ENCODE measurements at regions not wholly inside any gene's neighbourhood (a gene's known extent, or its start where the extent isn't known, plus 50 kb on each side); places are given as distances from the start of the nearest gene placed in this dataset.
A peak's percentile ranks its signal among the peaks of the same experiment; 100 is the strongest.

DNA sequence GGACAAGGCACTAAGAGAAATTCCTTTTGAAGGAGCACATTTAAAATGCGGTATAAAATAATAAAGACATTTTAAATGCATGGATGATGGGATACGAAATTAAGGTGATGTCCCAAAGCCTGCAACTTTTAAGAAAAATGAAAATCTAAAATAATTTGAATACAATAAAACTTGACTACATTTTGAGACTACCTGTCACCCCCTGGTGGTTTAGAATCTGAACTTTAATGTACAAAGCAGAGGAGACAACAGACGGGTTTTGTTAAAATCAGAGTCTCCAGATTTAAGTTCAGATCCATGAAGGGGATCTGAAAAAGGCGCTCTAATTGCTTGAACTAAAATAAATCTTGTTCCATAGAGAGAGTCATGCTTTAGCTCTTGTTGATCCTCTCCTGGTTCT, 1129.3 kb upstream of the PCDH20 start:
- H3K4me1 Mint-ChIP-seq (ENCODE audit: low read depth in 2 of 2), result no peaks in the 10 kb centered on the region
- DNase-seq (ENCODE audit: low spot score), result no peak

DNA sequence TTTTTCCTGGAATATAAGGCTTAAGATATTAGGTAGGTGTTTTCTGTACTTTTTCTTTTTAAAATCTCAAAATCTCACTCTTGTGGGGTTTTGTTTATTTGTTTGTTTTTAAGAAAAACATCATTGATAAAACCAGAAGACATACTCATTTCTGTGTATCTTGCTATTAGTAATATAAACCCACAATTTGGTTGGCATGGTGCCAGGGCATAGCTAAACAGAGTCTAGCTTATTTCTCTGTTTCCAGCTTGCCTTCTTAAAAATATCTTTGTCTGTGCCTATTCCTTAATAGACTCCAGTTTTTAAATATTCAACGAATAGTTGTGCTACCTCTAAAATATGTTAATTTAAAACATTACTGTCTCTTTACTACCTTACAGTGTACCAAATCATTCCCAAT, 1121.9 kb upstream of the PCDH20 start:
- Mint-ChIP-seq H3K4me3 (no peak overlapping the region), H3K27me3 (no peaks in the 10 kb centered on the region), H3K9me3 (peaks cover 14% of the 10 kb centered on the region), H3K36me3 (peaks cover 7% of the 10 kb centered on the region), H3K4me1 (ENCODE audit: low read depth in 2 of 2) (no peaks in the 10 kb centered on the region), H3K27ac (no peak overlapping the region)
- no peak for ATAC-seq
- no peak for DNase-seq (ENCODE audit: low spot score)

More for the DNA sequence above, 1129.3 kb upstream of the PCDH20 start:
- Mint-ChIP-seq H3K27ac (no peak overlapping the region), H3K9me3 (peaks cover 9% of the 10 kb centered on the region), H3K27me3 (no peaks in the 10 kb centered on the region), H3K36me3 (no peaks in the 10 kb centered on the region), H3K4me3 (no peak overlapping the region)
- ATAC-seq, result no peak

GRCh38 chr13:62525652-62526051, 1110.0 kb upstream of the PCDH20 start:
- Mint-ChIP-seq H3K4me1 (ENCODE audit: low read depth in 2 of 2) (no peaks in the 10 kb centered on the region), H3K4me3 (no peak overlapping the region)
- ATAC-seq, result no peak

GRCh38 chr13:62524498-62524897, 1108.8 kb upstream of the PCDH20 start:
- H3K4me3 Mint-ChIP-seq, result no peak overlapping the region
- no peaks in the 10 kb centered on the region for H3K4me1 Mint-ChIP-seq (ENCODE audit: low read depth in 2 of 2)
- peaks cover 21% of the 10 kb centered on the region for H3K9me3 Mint-ChIP-seq
- ATAC-seq, result no peak
- DNase-seq (ENCODE audit: low spot score), result no peak
- peaks cover 12% of the 10 kb centered on the region for H3K36me3 Mint-ChIP-seq
- H3K27ac Mint-ChIP-seq, result no peak overlapping the region
- no peaks in the 10 kb centered on the region for H3K27me3 Mint-ChIP-seq

More at GRCh38 chr13:62525652-62526051, 1110.0 kb upstream of the PCDH20 start:
- Mint-ChIP-seq H3K36me3 (peaks cover under 1% of the 10 kb centered on the region), H3K27me3 (no peaks in the 10 kb centered on the region), H3K27ac (no peak overlapping the region), H3K9me3 (peaks cover 14% of the 10 kb centered on the region)
- no peak for DNase-seq (ENCODE audit: low spot score)

GRCh38 chr13:62524061-62524460, 1108.4 kb upstream of the PCDH20 start:
- no peaks in the 10 kb centered on the region for H3K27me3 Mint-ChIP-seq
- H3K36me3 Mint-ChIP-seq, result peaks cover 14% of the 10 kb centered on the region
- no peak overlapping the region for H3K4me3 Mint-ChIP-seq
- peaks cover 19% of the 10 kb centered on the region for H3K9me3 Mint-ChIP-seq
- no peak overlapping the region for H3K27ac Mint-ChIP-seq
- no peaks in the 10 kb centered on the region for H3K4me1 Mint-ChIP-seq (ENCODE audit: low read depth in 2 of 2)
- DNase-seq (ENCODE audit: low spot score), result no peak
- ATAC-seq, result no peak

DNA sequence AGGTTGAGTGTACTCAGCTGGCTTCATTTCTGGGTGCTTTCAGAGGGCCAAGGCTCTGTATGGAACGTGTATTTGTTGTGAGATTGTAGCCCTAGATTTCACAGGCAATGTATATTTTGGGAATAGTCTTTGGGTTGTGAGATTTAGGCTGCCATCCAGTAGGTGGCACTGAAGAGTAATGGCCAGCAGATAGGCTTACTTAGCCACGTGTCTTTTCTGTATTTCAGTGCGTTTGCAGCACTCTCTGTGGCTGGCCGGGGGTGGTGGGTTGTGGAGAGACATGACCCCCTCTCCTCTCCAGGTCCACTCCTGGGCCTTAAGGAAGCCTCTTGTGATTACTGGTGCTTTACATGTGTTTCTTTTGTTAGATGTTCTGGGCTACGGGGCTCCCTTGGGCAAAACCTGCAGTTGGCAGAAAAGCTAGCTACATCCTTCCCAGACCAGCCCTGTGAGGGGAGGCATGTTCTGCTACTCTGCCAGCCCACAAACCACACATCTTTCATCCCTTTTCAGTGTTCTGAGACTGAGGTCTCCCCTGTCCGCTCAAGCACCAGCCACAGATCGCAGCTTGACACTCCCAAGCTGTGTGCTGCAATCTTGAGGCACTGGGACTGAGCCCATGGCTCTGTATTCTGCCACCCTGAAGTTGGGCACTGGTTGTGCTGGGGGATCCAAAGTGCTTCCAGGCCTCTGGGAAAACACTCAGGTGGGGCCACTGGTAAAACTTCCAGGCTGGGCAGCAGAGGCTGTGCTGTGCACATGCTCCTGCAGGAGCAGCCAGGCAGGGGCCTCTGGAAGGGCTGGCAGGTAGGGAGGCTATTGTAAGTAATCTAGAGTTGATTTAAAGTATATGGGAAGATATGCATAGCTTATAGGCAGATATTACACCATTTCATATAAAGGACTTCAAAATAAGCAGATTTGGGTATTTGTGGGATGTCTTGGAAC, 1096.8 kb upstream of the PCDH20 start:
- Mint-ChIP-seq H3K27ac (no peak overlapping the region), H3K36me3 (peaks cover 7% of the 10 kb centered on the region), H3K4me3 (no peak overlapping the region), H3K27me3 (no peaks in the 10 kb centered on the region), H3K9me3 (peaks cover 24% of the 10 kb centered on the region), H3K4me1 (ENCODE audit: low read depth in 2 of 2) (no peaks in the 10 kb centered on the region)
- ATAC-seq, result peak in 1 of 2 donors; percentile 20
- no peak for DNase-seq (ENCODE audit: low spot score)

GRCh38 chr13:62510906-62511655, 1095.4 kb upstream of the PCDH20 start:
- ATAC-seq, result no peak
- H3K4me1 Mint-ChIP-seq (ENCODE audit: low read depth in 2 of 2), result no peaks in the 10 kb centered on the region
- peaks cover 8% of the 10 kb centered on the region for H3K36me3 Mint-ChIP-seq
- H3K27me3 Mint-ChIP-seq, result no peaks in the 10 kb centered on the region
- H3K9me3 Mint-ChIP-seq, result peaks cover 25% of the 10 kb centered on the region
- DNase-seq (ENCODE audit: low spot score), result no peak
- no peak overlapping the region for H3K27ac Mint-ChIP-seq
- no peak overlapping the region for H3K4me3 Mint-ChIP-seq

DNA sequence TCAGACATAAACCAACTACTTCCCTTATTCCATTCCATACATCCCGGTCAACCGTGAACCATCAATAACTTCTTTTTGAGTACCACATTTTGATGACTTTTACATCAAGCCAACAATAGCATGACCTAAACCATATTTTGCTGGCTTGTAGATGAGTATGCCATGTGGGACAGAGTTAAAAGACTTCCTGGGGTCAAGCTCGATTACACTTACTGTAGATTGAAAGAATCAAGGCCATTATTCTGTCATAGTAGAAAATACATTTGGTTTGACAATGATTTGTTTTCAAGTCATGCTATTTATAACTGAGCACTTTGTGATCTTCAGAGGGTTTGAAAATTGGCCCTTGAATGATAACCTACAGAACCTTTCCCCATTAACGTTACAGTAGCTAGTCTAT, 1086.9 kb upstream of the PCDH20 start:
- Mint-ChIP-seq H3K36me3 (peaks cover 2% of the 10 kb centered on the region), H3K9me3 (peaks cover 1% of the 10 kb centered on the region), H3K4me3 (no peak overlapping the region), H3K27me3 (no peaks in the 10 kb centered on the region), H3K27ac (no peak overlapping the region), H3K4me1 (ENCODE audit: low read depth in 2 of 2) (no peaks in the 10 kb centered on the region)
- DNase-seq (ENCODE audit: low spot score), result no peak
- ATAC-seq, result no peak

GRCh38 chr13:62489731-62490130, 1074.1 kb upstream of the PCDH20 start:
- no peaks in the 10 kb centered on the region for H3K4me1 Mint-ChIP-seq (ENCODE audit: low read depth in 2 of 2)
- no peaks in the 10 kb centered on the region for H3K27me3 Mint-ChIP-seq
- H3K36me3 Mint-ChIP-seq, result no peaks in the 10 kb centered on the region
- H3K27ac Mint-ChIP-seq, result no peak overlapping the region
- no peak for DNase-seq (ENCODE audit: low spot score)
- no peak overlapping the region for H3K4me3 Mint-ChIP-seq
- ATAC-seq, result no peak
- H3K9me3 Mint-ChIP-seq, result peaks cover 15% of the 10 kb centered on the region

DNA sequence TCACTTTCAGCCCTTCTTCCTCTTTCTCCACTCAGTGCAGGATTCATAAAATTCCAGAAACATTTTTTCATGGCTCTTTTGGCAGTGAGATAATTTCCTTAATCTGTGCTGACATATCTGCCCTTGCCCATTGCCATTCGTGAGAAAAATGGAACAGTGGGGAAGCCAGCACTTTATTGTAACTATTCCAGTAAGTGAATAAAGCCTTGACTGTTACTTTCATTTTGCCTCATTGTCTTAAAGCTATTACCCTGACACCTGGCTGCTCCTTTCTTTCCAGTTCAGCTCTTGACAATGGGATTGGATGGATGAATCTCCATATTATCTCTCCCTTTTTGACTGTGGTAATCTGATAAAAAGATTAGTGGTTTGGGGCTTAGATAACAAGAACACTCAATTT, 1068.1 kb upstream of the PCDH20 start:
- DNase-seq (ENCODE audit: low spot score) (no peak), ATAC-seq (no peak)
- no peaks in the 10 kb centered on the region for H3K27me3 Mint-ChIP-seq
- H3K4me3 Mint-ChIP-seq, result no peak overlapping the region
- peaks cover 15% of the 10 kb centered on the region for H3K9me3 Mint-ChIP-seq
- H3K27ac Mint-ChIP-seq, result no peak overlapping the region
- H3K4me1 Mint-ChIP-seq (ENCODE audit: low read depth in 2 of 2), result no peaks in the 10 kb centered on the region
- peaks cover 4% of the 10 kb centered on the region for H3K36me3 Mint-ChIP-seq

GRCh38 chr13:62482351-62482750, 1066.7 kb upstream of the PCDH20 start:
- DNase-seq (ENCODE audit: low spot score) (no peak), ATAC-seq (no peak)
- H3K36me3 Mint-ChIP-seq, result peaks cover 4% of the 10 kb centered on the region
- peaks cover 15% of the 10 kb centered on the region for H3K9me3 Mint-ChIP-seq
- H3K4me3 Mint-ChIP-seq, result no peak overlapping the region
- H3K27ac Mint-ChIP-seq, result no peak overlapping the region
- H3K4me1 Mint-ChIP-seq (ENCODE audit: low read depth in 2 of 2), result no peaks in the 10 kb centered on the region
- H3K27me3 Mint-ChIP-seq, result no peaks in the 10 kb centered on the region

DNA sequence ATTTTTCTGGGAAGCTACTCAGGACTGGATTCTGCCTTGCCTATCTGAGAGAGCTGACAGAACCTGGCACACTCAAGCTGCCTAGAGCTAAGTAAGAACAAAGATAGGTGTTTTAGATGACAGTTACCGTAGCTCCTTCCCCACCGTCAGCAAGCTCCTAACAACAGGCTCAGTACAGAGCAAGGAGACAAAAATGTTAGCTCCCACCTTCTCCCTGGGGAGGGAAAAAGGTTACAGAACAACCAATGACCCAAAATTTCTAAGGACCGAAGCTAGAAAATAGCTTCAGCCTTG, 1058.2 kb upstream of the PCDH20 start:
- Mint-ChIP-seq H3K27me3 (no peaks in the 10 kb centered on the region), H3K4me3 (no peak overlapping the region), H3K27ac (no peak overlapping the region), H3K9me3 (peaks cover 11% of the 10 kb centered on the region), H3K4me1 (ENCODE audit: low read depth in 2 of 2) (no peaks in the 10 kb centered on the region), H3K36me3 (peaks cover 7% of the 10 kb centered on the region)
- no peak for ATAC-seq
- no peak for DNase-seq (ENCODE audit: low spot score)

DNA sequence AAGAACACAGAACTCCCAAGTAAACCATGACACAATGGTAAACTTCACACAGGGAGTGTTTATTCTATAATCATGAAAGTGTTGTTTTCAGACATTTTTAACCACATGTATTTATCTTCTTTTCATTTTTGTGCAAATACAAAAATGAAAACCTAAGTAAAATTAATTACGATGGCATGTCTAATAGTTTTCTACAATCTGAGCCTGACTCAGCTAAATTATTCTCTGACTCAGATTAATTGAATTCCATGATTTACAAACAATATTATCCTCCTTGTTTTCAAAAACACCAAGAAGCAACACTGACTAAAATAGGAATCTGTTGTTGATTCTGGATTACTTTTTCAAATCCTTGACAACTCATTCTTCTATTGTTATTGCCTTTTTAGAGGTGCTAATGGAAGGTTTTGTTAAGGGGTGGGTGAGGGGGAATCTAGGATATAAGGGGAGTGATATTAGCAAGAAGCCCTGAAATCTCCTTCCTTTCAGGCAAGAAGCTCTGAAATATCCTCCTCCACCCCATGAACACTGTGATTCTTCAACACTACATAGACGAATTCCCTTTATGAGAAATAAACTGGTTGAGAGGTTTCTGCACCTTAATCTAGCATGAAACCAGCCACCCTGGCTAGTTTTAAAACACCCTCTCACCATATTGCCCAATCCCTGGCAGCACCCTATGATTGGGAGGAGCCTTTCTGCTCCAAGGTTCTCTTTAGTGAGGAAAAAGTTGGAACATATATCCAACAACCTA, 1057.7 kb upstream of the PCDH20 start:
- H3K27ac Mint-ChIP-seq, result no peak overlapping the region
- no peak for DNase-seq (ENCODE audit: low spot score)

DNA sequence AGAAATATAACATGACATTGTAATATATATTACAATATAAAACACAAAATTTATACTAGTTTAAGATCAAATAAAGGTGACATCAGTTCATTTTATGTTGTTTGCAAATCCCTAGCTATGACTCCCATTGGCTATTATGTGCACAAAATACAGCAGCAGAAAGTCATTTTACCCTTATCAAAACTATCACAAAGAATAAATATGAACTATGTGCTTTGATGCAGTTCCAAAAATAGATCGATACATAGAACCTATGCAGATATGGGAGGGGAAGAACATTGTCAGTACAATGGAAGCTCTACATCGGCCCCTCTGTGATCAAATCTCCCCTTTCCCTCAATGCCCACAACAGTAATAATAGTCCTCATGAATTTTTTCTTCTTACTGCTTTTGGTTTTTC, 1038.1 kb upstream of the PCDH20 start:
- Mint-ChIP-seq H3K4me3 (no peak overlapping the region), H3K9me3 (peaks cover 7% of the 10 kb centered on the region), H3K4me1 (ENCODE audit: low read depth in 2 of 2) (no peaks in the 10 kb centered on the region), H3K36me3 (no peaks in the 10 kb centered on the region), H3K27ac (no peak overlapping the region), H3K27me3 (no peaks in the 10 kb centered on the region)
- no peak for ATAC-seq
- DNase-seq (ENCODE audit: low spot score), result no peak

More for the DNA sequence above, 1057.7 kb upstream of the PCDH20 start:
- no peak overlapping the region for H3K4me3 Mint-ChIP-seq
- peaks cover 11% of the 10 kb centered on the region for H3K9me3 Mint-ChIP-seq
- no peaks in the 10 kb centered on the region for H3K4me1 Mint-ChIP-seq (ENCODE audit: low read depth in 2 of 2)
- no peaks in the 10 kb centered on the region for H3K27me3 Mint-ChIP-seq
- ATAC-seq, result no peak
- peaks cover 7% of the 10 kb centered on the region for H3K36me3 Mint-ChIP-seq

Data from natural killer cell treated with Interleukin-12 subunit alpha and Interleukin-12 subunit beta and Interleukin-15 and Interleukin-18, amount 100 ng/mL, for 72 hours (primary cell).